ENCODE measurements at regions not wholly inside any gene's neighbourhood (a gene's known extent, or its start where the extent isn't known, plus 50 kb on each side); places are given as distances from the start of the nearest gene placed in this dataset.

GRCh38 chr1:25074351-25075227 is 144.5 kb upstream of the RUNX3 start:
- TF ChIP-seq CTCF (IDR thresholded peaks at IDR 0.05; ENCODE audit: low read length, missing control alignments), result no peak
- no peak overlapping the region for H3K4me3 ChIP-seq (replicated peaks; ENCODE audit: low read depth, low read length)
- DNase-seq (ENCODE audit: low read depth), result no peak

DNA sequence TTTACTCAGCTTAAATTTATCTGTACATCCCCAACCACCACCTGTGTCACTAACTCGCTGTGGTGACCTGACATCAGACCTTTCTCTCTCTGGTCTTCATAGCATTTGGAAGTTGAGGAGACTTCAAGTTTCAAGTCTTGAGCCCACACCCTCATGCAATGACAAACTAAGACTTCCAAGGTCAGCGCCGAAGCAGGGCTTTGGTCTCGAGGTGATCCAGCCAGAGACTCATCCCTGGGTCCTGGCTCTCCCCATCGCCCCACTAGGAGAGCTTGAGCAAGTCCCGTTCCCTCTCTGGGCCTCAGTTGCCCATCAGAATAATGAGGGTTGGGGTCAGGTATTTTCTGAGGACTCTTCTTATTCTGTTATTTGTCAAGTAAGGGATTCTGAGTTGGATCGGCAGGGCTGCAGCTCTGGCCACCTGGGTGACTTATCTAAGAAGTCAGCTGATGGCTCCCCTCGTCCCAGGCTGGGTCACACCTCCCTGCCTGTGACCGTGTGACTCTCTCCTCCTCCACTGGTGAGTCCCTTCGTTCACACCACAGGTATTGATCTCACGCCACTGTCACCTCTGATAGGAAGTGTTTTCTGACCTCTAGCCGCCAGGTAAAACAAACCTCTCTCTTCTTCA is 143.7 kb upstream of the RUNX3 start:
- H3K4me3 ChIP-seq (replicated peaks; ENCODE audit: low read depth, low read length), result no peak overlapping the region
- no peak for DNase-seq (ENCODE audit: low read depth)
- no peak for TF ChIP-seq CTCF (IDR thresholded peaks at IDR 0.05; ENCODE audit: low read length, missing control alignments)

- DNase-seq (ENCODE audit: low read depth), result no peak
Measured at GRCh38 chr1:25072461-25072860, 142.4 kb upstream of the RUNX3 start.

DNA sequence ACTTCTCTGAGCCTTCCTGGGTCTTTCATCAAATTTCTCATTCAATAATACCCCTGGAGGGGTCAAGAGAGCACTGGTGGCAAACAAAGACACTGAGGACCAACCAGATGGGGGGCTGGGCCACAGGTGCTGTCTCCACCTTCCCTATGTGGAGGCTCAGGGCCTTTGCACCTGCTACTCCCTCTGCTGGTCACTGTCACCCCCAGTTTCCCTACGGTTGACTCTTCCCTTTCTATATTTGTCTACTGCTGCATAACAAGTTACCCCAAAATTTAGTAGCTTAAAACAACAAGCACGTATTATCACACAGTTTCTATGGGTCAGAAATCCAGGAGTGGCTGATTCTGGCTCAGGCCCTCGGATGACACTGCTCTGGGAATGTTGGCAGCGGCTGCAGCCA is 138.8 kb upstream of the RUNX3 start:
- DNase-seq (ENCODE audit: low read depth), result no peak
- H3K4me3 ChIP-seq (replicated peaks; ENCODE audit: low read depth, low read length), result no peak overlapping the region
- no peak for TF ChIP-seq CTCF (IDR thresholded peaks at IDR 0.05; ENCODE audit: low read length, missing control alignments)

More at GRCh38 chr1:25072461-25072860, 142.4 kb upstream of the RUNX3 start:
- H3K4me3 ChIP-seq (replicated peaks; ENCODE audit: low read depth, low read length), result no peak overlapping the region
- no peak for TF ChIP-seq CTCF (IDR thresholded peaks at IDR 0.05; ENCODE audit: low read length, missing control alignments)

DNA sequence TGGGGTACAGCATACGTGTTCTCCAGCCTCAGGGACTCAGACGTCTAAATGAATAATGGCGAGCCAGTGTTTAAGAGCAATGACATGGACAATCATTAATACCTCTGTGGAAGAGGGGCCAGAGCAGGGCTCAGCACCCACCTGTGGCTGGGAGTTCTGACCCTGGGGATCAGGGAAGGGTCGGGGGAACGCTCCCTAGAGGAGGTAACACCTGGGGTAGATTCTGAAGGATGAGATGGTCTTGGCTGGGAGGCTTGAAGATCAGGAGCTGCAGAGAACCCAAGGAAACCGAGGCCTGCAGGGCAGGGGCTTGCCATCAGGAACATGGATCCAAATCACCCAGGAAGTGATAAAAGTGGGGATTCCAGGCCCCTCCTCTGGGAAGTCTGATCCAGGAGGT is 138.2 kb upstream of the RUNX3 start:
- no peak overlapping the region for H3K4me3 ChIP-seq (replicated peaks; ENCODE audit: low read depth, low read length)
- DNase-seq (ENCODE audit: low read depth), result no peak
- no peak for TF ChIP-seq CTCF (IDR thresholded peaks at IDR 0.05; ENCODE audit: low read length, missing control alignments)

- no peak overlapping the region for H3K4me3 ChIP-seq (replicated peaks; ENCODE audit: low read depth, low read length)
- TF ChIP-seq CTCF (IDR thresholded peaks at IDR 0.05; ENCODE audit: low read length, missing control alignments), result no peak
- no peak for DNase-seq (ENCODE audit: low read depth)
Measured at GRCh38 chr1:25067518-25068251, 137.6 kb upstream of the RUNX3 start.
